GM18511 (cell line): ENCODE measurements at regions not wholly inside any gene's neighbourhood (a gene's known extent, or its start where the extent isn't known, plus 50 kb on each side); places are given as distances from the start of the nearest gene placed in this dataset.
"Not testable (repeated sequence)": the region's sequence is repeated elsewhere in the genome, so short reads cannot be mapped to it uniquely, and the experiment has no call there.

Experiments used
- ATAC-seq: cut with Tn5 transposase; IDR thresholded peaks from one replicate; pipeline ENCODE4 v1.9.1; 2021; ENCODE audit warnings: mild to moderate bottlenecking, moderate library complexity; ENCODE audit not compliant: unreplicated experiment

DNA sequence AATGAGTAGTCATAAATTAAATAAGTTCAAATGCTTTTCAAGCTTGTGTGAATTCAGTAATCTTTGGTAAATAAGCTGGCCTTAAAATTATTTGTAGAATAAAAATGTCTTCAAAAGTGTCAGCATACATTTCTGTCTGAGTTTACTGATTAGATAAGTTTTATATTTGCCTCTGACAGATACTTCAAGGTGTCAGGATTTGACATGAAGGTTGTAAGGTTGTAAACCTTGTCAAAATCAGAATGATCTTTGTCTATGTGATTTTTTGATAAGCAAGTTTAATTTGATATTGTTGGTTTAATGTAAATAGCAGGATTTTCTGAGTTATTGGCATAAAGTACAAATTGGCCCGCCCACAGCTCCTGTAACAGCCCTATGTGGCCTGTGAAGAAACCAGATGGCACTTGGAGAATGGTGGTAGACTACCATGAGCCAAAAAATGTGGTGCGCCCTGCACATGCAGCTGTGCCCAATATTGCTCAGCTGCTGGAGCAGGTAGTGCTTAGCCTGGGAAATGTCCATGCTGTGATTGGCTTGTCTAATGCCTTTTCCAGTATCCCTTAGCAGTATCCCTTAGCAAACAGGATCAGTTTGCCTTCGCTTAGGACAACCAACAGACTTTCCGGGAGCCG is 188.0 kb upstream of the SPHKAP start:
- ATAC-seq, result no peak

DNA sequence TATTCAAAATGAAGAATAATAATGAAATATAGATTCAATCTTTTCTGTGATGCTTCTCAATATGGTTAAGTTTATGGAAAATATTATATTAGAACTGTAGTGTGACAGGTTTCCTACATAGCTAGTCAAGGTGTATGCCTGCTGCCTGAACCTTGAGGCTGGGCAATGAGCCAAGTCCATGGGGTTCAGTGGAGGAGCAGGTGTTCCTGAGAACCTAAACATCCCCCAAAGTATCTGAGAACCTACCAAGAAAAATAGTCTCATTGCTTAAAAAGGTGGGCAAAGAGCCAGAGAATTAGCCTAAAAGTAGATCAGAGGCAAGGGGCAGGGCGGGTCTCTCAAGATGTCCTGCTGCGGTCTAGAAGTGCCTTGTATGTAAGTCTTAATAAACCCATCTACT is 185.9 kb upstream of the SPHKAP start:
- ATAC-seq, result no peak

DNA sequence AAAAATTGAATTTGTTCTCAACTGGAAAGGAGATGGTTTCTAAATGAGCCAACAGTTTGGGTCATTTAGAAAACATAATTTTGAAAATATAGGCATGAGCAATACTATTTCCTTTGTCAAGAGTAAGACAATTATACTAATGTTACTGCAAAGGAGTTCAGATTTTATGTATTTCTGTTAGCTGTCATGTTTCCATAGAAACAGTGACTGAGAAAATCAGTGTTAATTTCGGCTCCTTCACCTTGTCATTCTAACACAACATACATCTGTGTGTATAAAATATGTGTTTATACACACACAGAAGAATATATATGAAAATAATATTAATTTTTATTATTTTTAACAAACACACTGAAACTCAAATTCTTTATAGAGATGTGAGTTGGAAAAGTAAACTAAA is 178.0 kb upstream of the SPHKAP start:
- ATAC-seq, result no peak

DNA sequence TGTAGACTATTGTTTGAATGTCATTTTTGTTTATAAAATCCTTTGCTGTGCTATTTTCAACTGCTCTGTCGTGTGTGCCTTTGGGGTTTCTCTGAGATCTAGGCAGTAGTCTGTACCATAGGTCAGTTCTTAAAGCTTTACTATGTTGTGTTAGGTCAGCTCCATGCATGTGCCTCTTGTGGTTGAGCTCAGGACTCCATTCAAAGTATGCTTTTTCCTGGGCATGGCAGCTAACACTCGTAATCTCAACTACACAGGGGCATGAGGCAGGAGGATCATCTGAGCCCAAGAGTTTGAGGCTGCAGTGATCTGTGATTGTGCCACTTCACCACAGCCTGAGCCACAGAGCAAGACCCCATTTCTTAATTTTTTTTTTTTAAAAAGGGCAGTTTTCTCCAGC is 174.4 kb upstream of the SPHKAP start:
- ATAC-seq, result no peak

DNA sequence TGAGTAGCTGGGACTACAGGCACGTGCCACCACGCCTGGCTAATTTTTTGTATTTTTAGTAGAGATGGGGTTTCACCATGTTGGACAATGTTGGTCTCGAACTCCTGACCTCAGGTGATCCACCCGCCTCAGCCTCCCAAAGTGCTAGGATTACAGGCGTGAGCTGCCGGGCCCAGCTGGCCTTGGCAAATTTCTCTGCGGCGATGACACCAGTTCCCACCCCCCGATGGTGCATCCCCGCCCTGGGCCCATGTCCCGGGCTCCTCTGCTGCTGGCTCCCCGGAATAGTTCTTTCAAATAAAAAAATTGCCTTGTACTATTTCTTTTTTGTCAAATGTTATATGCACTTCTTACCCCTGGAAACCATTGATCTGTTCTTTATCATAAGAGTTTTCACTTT is 171.5 kb upstream of the SPHKAP start:
- ATAC-seq, result not testable (repeated sequence)

DNA sequence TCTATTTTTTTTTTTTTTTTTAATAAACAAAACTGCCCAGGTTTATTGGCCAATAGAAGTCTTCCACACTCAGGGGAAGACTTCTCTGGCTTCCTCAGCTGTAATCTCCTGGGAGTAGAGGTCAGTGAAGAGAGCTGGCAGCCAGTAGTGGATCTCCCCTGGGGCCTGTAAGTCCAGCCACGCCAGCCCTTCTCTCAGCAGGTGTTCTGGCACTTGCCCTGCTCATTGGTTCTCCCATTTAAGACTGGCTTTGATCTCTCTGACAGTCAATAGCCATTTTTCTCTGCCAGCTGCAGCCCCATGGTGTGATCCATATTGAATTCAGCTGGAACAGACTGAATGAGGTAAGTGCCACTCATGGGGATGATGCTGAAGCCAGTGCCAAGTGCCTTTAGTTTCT is 170.6 kb upstream of the SPHKAP start:
- ATAC-seq, result no peak

DNA sequence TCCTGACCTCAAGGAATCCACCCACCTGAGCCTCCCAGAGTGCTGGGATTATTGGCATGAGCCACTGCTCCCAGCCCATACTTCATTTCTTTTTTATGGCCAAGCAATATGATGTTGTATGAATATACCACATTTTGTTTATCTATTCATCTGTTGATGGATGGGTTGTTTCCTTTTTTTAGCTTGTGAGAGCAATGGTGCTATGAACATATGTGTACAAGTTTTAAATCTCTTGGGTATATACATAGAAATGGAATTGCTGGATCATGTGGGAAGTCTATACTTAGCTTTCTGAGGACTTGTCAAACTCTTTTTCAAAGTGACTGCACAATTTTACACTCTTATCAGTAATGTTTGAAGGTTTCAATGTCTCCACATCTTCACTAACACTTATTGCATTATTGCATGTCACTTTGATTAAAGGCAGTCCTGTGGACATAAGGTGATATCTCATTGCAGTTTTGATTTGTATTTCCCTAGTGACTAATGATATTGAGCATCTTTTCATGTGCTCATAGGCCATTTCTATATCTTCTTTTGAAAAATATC is 167.1 kb upstream of the SPHKAP start:
- ATAC-seq, result no peak

DNA sequence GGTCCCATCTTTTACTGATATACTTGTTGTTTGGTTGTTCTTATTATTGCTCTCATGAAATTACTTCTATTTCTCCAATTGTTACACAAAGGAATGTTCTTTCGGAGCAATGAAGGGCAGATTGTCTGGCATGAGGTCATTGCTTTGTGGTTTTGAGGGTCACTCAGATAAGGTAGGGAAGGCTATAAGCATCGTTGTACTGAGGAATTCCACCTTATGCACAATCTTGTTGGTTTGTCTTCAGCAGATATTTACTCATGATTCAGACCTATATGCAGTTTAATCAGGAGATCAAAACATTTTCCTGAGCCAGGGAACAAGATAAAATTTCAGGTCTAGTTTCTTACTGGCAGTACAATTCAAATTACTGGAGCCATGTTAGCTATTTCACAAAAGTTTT is 163.0 kb upstream of the SPHKAP start:
- ATAC-seq, result no peak

DNA sequence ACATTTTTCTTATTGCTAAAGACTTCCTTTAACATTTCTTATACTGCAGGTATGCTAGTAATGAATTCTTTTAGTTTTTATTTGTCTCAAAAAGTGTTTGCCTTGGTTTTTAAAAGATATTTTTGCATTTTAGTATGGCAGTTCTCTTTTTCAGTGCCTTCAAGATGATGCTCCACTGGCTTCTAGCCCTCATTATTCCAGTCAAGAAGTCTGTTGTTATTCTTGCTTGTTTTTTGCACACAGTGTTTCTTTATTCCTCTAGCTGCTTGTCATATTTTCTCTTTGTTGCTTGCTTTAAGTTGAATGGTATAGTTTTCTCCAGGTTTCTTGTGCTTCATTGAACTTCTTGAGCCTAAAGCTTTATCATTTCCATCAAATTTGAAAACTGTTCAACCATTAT is 158.0 kb upstream of the SPHKAP start:
- ATAC-seq, result no peak

DNA sequence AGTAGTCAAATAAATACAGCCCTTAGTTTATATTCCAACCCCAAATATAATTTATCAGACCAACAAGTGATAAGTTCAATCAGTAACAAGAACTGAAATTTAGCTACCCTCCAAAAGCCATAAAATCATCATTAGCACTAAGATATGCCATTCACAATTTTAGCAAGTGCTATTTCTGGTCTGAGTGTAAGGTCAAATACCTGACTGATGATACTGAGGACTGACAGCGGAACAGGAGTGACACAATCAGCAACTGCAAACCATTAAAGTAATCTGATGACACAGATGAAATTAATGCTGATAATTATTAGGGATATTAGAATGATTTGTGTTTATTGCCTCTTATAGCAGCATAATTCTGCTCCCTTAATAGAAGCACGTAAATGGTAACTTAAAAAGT is 152.7 kb upstream of the SPHKAP start:
- ATAC-seq, result no peak

DNA sequence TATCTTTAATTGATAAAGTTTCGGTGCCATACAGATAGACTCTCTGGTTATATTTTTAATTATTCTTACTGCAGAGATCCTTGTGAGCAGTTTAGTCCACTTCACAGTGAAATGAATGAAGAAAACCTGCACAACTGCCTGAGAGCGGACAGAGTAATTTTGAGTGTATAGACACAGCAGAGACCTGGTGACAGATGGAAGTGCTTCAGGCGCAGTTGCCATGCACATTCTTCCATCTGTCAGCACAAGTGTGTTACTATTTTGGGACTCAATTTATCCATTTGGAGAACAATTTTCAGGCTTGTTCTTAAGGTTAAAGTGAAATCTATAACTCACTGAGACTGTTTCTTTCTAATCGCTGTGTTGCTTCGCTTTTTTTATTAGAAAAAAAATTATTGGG is 147.8 kb upstream of the SPHKAP start:
- no peak for ATAC-seq

DNA sequence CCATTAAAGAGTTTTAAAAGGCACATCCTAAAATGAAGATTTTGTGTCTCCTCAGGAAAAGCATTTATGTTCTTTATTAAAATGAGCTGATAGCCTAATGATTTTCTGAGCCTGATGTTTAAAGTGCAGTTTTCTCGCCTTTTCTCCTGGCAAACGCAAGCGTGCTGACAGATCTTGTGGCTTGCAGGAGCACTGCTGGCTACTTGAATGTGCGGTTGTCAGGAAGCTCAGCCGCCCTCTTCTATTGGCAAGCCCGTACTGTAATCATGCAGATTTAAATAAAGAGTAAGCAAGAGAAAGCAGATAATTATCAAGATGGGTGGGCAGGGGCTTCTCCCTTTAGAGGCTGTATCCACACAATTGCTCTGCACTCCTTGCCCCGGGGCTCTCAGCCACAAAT is 139.5 kb upstream of the SPHKAP start:
- ATAC-seq, result no peak

DNA sequence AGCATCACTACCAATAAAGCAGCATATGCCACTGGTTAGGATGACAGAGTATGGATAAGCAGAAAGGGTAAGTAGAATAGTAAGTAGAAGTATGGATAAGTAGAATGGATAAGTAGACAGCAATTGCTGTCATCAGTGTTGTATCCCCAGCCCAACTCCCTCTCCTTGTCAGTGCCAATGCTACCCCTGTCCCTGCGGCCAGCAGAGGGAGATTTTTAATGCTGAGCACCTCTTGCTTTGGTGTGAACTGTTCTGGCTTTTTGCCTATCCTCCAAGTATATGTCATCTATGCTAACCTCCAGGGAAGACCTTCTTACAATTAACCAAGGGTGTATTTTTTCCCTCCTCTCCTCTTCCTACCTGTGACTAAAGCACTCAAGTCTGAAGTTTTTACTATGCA is 136.7 kb upstream of the SPHKAP start:
- ATAC-seq, result no peak

DNA sequence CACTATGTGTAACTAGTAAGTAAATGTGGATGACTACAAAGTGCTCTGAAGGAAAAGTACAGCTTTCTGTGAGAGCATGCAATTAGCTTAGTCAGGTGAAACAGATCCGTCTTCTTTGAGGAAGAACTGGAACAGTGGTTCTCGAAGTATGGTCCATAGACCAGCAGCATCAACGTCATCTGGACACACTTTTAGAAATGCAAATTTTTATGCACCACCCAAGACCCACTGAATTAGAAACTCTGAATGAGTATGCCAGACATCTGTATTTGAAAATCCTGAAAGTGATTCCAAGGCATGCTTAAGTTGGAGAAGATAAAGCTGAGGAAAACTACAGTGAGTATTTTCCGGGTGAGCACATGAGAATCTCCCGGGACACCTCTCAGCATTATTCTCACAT is 130.7 kb upstream of the SPHKAP start:
- ATAC-seq, result no peak

DNA sequence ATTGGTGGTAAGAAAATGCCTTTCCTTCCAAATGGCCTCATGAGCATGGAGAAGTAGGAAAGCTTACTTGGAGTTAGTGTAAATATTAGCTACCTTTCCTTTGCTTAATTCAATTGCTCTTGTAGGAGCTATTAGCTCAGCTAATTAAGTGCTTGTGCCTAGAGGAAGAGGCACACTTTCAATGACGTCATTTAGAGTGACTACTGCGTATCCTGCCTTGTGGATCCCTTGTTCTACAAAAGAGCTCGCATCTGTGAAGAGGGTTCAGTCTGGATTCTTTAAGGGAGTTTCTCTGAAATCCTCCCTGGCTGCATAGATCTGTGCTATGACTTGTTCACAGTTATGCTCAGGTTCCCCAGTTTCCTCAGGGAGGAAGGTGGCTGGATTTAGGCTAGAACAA is 122.5 kb upstream of the SPHKAP start:
- ATAC-seq, result no peak

DNA sequence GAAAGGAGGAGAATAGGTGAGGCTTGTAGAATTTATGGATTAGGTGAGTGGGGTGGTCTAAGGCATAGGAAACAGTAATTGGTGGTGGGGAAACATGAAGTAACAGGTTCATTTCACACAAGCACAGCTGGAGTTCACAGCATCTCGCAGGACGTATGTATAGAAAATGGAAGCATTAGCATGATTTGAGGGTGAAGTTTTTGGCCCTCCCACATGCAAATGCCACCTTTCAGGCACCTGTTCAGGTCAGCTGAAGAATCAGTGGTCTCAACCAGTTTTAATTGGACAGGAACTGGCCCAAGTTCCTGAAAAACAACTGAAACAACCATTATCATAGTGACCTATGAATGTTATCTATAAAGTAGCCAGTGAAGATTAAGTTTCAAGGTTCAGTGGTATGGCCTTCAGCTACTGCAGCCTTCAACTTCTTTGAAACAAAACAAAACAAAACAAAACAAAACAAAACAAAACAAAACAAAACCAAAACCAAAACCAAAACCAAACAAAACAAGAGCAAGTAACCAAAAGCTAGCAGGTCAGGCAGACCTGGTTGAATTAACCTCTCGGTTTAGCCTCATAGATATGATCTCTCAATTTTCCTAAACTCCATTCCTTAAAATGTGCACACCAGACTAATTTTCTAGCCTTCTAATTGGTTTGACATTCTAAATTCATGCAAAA is 102.1 kb upstream of the SPHKAP start:
- no peak for ATAC-seq

DNA sequence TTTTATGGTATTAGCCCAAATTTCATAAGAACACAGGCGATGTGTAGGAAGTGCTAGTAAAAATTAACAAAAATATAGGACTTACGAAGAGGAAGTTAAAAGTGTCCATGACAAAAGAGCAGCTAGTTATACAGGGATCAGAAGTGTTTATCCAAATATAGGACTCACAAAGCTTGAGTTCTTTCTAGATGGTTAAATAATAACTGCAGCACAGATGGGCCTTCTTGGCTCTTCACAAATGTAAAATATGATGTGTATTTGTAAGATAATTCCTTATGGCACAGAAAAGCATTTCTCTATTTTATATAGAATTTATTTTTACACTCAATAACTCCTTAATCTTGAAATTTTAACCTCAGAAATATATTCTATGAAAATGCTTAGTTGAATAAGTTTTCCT is 100.9 kb upstream of the SPHKAP start:
- no peak for ATAC-seq

DNA sequence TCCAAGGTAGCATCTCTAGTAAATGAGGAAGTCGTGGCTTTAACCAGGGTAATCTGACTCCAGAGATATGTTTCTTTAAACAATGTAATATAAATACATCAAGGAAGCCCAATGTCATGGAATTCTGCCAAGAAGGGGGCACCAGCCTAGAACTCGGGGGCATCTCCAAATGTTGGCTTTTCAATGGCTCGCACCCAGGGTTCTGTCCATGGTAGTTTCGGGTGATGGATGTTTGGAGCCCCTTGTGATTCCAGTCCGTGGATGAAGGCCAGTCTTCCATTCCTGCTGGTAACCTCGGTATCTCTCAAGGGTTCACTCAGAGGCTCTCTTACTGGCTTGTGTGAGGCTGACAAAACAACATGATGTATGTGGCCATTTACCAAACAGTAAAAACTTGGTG is 91.7 kb upstream of the SPHKAP start:
- ATAC-seq, result no peak

DNA sequence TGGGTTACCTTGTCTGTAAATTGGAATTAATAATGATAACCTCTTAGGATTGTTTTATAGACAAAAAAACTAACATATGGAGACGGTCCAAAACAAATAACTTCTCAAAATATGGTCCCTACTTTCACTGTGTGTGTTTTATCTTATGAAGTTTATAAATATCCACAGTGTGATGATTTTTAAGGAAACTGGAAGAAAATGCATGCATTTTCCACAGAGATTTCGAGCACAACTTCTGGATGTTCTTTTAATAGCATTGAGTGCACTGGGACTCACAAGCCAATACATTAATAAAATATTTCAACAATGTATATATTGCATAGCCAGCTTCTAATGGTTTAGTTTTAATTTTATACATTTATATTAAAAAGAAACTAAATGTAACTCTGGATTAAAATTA is 87.9 kb upstream of the SPHKAP start:
- no peak for ATAC-seq

DNA sequence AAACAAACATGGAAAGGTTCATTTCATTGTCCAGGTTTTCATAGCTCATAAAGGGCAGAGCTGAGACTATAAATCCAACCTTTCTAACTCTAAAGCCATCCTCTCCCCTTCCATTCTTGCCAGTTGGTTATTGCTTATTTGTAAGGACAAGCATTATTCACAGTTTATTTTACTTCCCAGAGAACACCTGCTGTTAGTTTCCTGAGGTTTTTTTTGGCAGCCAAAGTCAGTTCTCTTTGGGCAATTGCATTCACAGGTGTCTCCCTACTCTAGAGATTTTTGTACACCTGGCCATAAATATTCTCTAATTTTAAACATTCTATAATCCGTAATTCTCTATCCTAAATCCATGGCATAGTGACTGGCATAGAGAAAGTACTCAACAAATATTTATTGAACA is 87.3 kb upstream of the SPHKAP start:
- ATAC-seq, result no peak

DNA sequence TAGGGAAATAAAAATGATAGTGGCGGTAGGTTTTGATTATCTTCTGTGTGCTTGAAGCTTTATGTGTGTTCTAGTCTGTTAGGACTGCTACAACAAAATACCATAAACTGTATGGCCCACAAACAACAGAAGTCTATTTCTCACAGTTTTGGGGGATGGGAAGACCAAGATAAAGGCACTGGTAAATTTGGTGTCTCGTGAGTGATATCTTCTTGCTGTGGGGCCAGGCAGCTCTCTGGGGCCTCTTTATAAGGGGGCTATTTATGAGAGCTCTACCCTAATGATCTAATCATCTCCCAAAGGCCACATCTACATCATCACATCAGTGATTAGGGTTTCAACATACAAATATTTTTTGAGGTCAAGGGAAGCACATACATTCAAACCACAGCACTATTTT is 86.8 kb upstream of the SPHKAP start:
- no peak for ATAC-seq

DNA sequence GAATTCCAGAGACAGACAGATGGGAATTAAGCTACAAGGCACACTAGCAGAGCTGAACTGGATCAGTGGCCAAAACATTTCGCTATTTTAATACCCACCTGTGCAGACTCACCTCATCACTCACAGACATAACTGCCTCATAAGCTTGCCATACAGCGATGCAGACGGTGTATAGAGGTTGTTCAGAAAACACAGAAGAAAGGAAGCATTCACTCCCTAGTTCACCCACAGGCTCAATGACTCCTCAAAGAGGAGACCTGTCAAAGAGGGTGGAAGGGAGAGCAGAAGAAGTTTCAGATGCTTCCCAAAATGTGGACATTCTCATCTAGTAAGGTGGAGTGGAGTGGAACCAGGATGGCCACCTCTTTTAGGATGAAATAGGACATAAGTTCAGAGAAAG is 81.7 kb upstream of the SPHKAP start:
- no peak for ATAC-seq

DNA sequence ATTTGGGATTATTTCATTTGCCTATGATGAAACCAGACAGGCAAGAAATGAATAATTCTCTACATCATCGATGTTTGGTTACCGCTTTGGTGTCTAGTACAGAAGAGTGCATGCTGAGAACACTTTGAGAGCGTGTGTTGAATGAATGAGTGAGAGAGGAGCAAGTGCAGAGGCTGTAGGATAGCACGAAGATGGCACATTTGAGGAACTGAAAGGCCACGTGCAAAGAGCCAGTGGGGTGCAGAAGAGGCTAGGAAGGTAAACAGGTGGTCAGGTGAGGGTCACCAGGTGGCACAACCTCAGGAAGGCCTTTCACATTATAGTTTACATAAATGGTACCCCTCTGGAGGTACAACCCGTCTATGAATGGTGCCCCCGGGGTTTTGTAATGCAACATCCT is 80.1 kb upstream of the SPHKAP start:
- no peak for ATAC-seq
